ENCODE measurements at regions not wholly inside any gene's neighbourhood (a gene's known extent, or its start where the extent isn't known, plus 50 kb on each side); places are given as distances from the start of the nearest gene placed in this dataset.

DNA sequence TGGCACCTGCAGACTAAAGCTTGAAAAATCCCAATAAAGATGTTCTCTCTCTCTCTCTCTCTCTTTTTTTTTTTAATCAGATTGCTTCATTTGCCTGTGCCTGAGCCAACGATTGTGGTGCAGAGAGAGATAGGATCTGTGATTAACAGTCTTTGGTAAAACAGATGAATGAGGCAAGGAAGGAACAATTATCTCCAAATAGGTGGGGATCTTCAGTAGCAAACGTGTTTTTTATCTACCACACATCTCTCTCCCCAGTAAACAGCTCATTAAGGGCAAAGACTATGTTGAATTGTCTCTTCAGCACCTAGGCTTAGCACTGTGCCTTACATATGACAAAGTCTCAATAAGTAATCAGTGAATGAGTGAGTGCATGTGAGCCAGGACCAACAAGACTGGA is 96.3 kb downstream of the SMIM20 start:
- TF ChIP-seq, protein P1, sequence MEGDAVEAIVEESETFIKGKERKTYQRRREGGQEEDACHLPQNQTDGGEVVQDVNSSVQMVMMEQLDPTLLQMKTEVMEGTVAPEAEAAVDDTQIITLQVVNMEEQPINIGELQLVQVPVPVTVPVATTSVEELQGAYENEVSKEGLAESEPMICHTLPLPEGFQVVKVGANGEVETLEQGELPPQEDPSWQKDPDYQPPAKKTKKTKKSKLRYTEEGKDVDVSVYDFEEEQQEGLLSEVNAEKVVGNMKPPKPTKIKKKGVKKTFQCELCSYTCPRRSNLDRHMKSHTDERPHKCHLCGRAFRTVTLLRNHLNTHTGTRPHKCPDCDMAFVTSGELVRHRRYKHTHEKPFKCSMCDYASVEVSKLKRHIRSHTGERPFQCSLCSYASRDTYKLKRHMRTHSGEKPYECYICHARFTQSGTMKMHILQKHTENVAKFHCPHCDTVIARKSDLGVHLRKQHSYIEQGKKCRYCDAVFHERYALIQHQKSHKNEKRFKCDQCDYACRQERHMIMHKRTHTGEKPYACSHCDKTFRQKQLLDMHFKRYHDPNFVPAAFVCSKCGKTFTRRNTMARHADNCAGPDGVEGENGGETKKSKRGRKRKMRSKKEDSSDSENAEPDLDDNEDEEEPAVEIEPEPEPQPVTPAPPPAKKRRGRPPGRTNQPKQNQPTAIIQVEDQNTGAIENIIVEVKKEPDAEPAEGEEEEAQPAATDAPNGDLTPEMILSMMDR (IDR thresholded peaks at IDR 0.05; ENCODE audit: low read length) = no peak
- TF ChIP-seq EZH2 (IDR thresholded peaks at IDR 0.05; ENCODE audit: borderline replicate concordance, low read length) = no peak

Data from OCI-LY1 (cell line).